Keratinocyte (primary cell): ENCODE measurements at regions not wholly inside any gene's neighbourhood (a gene's known extent, or its start where the extent isn't known, plus 50 kb on each side); places are given as distances from the start of the nearest gene placed in this dataset.

Experiments
- DNase-seq: peaks from one replicate; pipeline ENCODE4 v3.0.0-alpha.2; 2011; ENCODE audit warnings: low read depth, missing footprints, low spot score
- FAIRE-seq: peaks from 2 replicates; lab custom pipeline; 2011; peaks lifted over from hg19 to GRCh38; lab: Jason Lieb, UNC
- H2AFZ ChIP-seq: 2 replicates; pipeline ENCODE4 v1.6.0; 2012; ENCODE audit warnings: low read length, control low read depth, inconsistent platforms; ENCODE audit not compliant: control insufficient read depth
- H3K27ac ChIP-seq: 2 replicates; pipeline ENCODE4 v1.5.1; 2011; ENCODE audit warnings: low read length; ENCODE audit not compliant: control insufficient read depth, insufficient read depth
- H3K27me3 ChIP-seq: 3 replicates; pipeline ENCODE4 v1.6.0; 2011; ENCODE audit warnings: low read length; ENCODE audit not compliant: control insufficient read depth, insufficient read depth; ENCODE audit errors: extremely low read depth
- H3K36me3 ChIP-seq, 2 experiments: 2 replicates in 1 of 2; 3 replicates in 1 of 2; pipeline ENCODE4 v1.5.1; 2011; ENCODE audit warnings: low read length in 2 of 2, mild to moderate bottlenecking in 1 of 2; ENCODE audit not compliant: control insufficient read depth in 2 of 2, insufficient read depth in 2 of 2; ENCODE audit errors: extremely low read depth in 1 of 2
- H3K4me1 ChIP-seq: 3 replicates; pipeline ENCODE4 v1.5.1; 2011; ENCODE audit warnings: low read length; ENCODE audit not compliant: control insufficient read depth, insufficient read depth; ENCODE audit errors: extremely low read depth
- H3K4me2 ChIP-seq: 3 replicates; pipeline ENCODE4 v1.6.0; 2011; ENCODE audit warnings: low read depth, low read length; ENCODE audit not compliant: control insufficient read depth, insufficient read depth; ENCODE audit errors: extremely low read depth
- H3K4me3 ChIP-seq, 3 experiments: fragments of 200-600 bp in 1 of 3; sonication (generic) in 1 of 3; 2 replicates in 2 of 3; 3 replicates in 1 of 3; pipeline ENCODE4 v1.5.1; 2011 to 2016; ENCODE audit warnings: low read length in 3 of 3, mild to moderate bottlenecking in 3 of 3, control low read depth in 2 of 3, inconsistent platforms in 1 of 3, low read depth in 1 of 3, mixed read lengths in 1 of 3, mixed run types in 1 of 3, moderate library complexity in 1 of 3; ENCODE audit not compliant: control insufficient read depth in 2 of 3, insufficient read depth in 2 of 3; ENCODE audit errors: extremely low read depth in 1 of 3
- H3K79me2 ChIP-seq: 2 replicates; pipeline ENCODE4 v1.6.0; 2012; ENCODE audit warnings: low read length; ENCODE audit not compliant: control insufficient read depth, insufficient read depth
- H3K9ac ChIP-seq: 3 replicates; pipeline ENCODE4 v1.6.0; 2011; ENCODE audit warnings: low read length; ENCODE audit not compliant: control insufficient read depth, insufficient read depth; ENCODE audit errors: extremely low read depth
- H3K9me1 ChIP-seq: 3 replicates; pipeline ENCODE4 v1.6.0; 2011; ENCODE audit warnings: low read length; ENCODE audit not compliant: control insufficient read depth, insufficient read depth; ENCODE audit errors: extremely low read depth
- H3K9me3 ChIP-seq: 2 replicates; pipeline ENCODE4 v1.5.1; 2012; ENCODE audit warnings: low read depth, low read length; ENCODE audit not compliant: control insufficient read depth
- H4K20me1 ChIP-seq: 3 replicates; pipeline ENCODE4 v1.6.0; 2011; ENCODE audit warnings: low read length; ENCODE audit not compliant: control insufficient read depth, insufficient read depth; ENCODE audit errors: extremely low read depth
- CTCF ChIP-seq, 3 experiments: IDR thresholded peaks in 1 of 3; conservative IDR thresholded peaks in 1 of 3; optimal IDR thresholded peaks in 1 of 3; 2 replicates in 2 of 3; 3 replicates in 1 of 3; pipeline versions ENCODE3 to v1.5.1; 2011; ENCODE audit warnings: low read length in 3 of 3, mild to moderate bottlenecking in 3 of 3, moderate library complexity in 2 of 3, control low read depth in 1 of 3, inconsistent platforms in 1 of 3; ENCODE audit not compliant: insufficient read depth in 2 of 3; ENCODE audit errors: extremely low read depth in 1 of 3
- EZH2 ChIP-seq: IDR thresholded peaks from one replicate; pipeline ENCODE4 v1.6.1; 2012; ENCODE audit warnings: inconsistent platforms, mild to moderate bottlenecking, low read length, moderate library complexity
- dilution Hi-C: fragments of 300-500 bp; cut with MboI; formaldehyde crosslinking; loops from one replicate; pipeline ENCODE4 v1.7.0; 2020; ENCODE audit warnings: low sequenced_read_pairs; ENCODE audit not compliant: extremely low pct_ligation_motif_present

GRCh38 chr19:28939236-28939635, 273.7 kb downstream of the UQCRFS1 start:
- Histone ChIP-seq H3K4me3 (no peak overlapping the region), H3K4me1 (no peaks in the 10 kb centered on the region), H3K27me3 (no peaks in the 10 kb centered on the region), H3K79me2 (no peaks in the 10 kb centered on the region), H3K36me3 (no peaks in the 10 kb centered on the region), H3K4me2 (no peak overlapping the region), H3K9me3 (peaks cover 2% of the 10 kb centered on the region), H3K9ac (no peak overlapping the region), H2AFZ (no peak overlapping the region), H4K20me1 (no peaks in the 10 kb centered on the region), H3K9me1 (no peaks in the 10 kb centered on the region), H3K27ac (no peak overlapping the region)
- TF ChIP-seq CTCF (optimal IDR thresholded peaks at IDR 0.05 in 1 of 3, IDR thresholded peaks at IDR 0.05 in 1 of 3, conservative IDR thresholded peaks at IDR 0.05 in 1 of 3; ENCODE audit: extremely low read depth in 1 of 3, insufficient read depth in 2 of 3, low read length in 3 of 3), result no peak
- no peak for TF ChIP-seq EZH2
- FAIRE-seq (no peak), DNase-seq (no peak)
- dilution Hi-C loops, result no loop called here

GRCh38 chr19:28936001-28936400, 276.9 kb downstream of the UQCRFS1 start:
- H4K20me1 ChIP-seq, result no peaks in the 10 kb centered on the region
- no peak overlapping the region for H3K4me2 ChIP-seq
- H3K36me3 ChIP-seq, result no peaks in the 10 kb centered on the region
- TF ChIP-seq EZH2, result no peak
- no peak for TF ChIP-seq CTCF (optimal IDR thresholded peaks at IDR 0.05 in 1 of 3, IDR thresholded peaks at IDR 0.05 in 1 of 3, conservative IDR thresholded peaks at IDR 0.05 in 1 of 3; ENCODE audit: extremely low read depth in 1 of 3, insufficient read depth in 2 of 3, low read length in 3 of 3)
- no peak for FAIRE-seq
- DNase-seq, result no peak
- no peak overlapping the region for H2AFZ ChIP-seq
- no peaks in the 10 kb centered on the region for H3K4me1 ChIP-seq
- H3K9ac ChIP-seq, result no peak overlapping the region
- dilution Hi-C loops, result no loop called here
- H3K27me3 ChIP-seq, result no peaks in the 10 kb centered on the region
- no peaks in the 10 kb centered on the region for H3K79me2 ChIP-seq
- no peaks in the 10 kb centered on the region for H3K9me1 ChIP-seq
- peaks cover 6% of the 10 kb centered on the region for H3K9me3 ChIP-seq
- H3K4me3 ChIP-seq, result no peak overlapping the region
- H3K27ac ChIP-seq, result no peak overlapping the region
